C4-2B (cell line): ENCODE measurements at regions not wholly inside any gene's neighbourhood (a gene's known extent, or its start where the extent isn't known, plus 50 kb on each side); places are given as distances from the start of the nearest gene placed in this dataset.

Experiments used
- H3K27ac ChIP-seq: fragments of 450-650 bp; 2 replicates; pipeline ENCODE4 v1.5.1; 2017
- CTCF ChIP-seq: fragments of 450-650 bp; conservative IDR thresholded peaks from 2 replicates; pipeline ENCODE4 v1.5.1; 2017; ENCODE audit warnings: mild to moderate bottlenecking
- ZFX ChIP-seq: fragments of 450-650 bp; IDR thresholded peaks from 2 replicates; pipeline ENCODE4 v1.6.1; 2017

GRCh38 chr1:219083631-219084030 is 90.0 kb upstream of the LYPLAL1 start:
- TF ChIP-seq ZFX (no peak), CTCF (no peak)

DNA sequence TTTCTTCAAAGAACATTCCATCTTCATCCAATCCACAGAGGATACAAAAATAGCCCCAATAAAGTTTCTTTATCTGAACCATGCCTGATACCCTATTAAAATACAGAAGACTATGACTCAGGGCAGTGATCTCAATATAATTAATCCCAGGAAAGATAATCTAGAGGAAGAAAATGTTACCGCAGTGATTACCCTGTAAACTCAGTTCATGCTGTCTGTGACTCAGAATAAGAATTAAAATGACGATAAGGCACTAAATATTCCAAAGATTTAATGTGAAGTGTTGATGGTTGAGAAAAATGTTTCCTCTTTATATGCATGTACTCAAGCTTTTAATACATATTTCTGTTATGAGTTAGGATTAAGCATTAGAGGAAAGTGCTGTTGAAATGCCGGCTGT is 88.6 kb upstream of the LYPLAL1 start:
- no peak overlapping the region for H3K27ac ChIP-seq
- TF ChIP-seq ZFX: no peak
- no peak for TF ChIP-seq CTCF

More at GRCh38 chr1:219083631-219084030, 90.0 kb upstream of the LYPLAL1 start:
- no peak overlapping the region for H3K27ac ChIP-seq

GRCh38 chr1:219085988-219086387 is 87.7 kb upstream of the LYPLAL1 start:
- H3K27ac ChIP-seq: no peak overlapping the region
- TF ChIP-seq CTCF: no peak
- no peak for TF ChIP-seq ZFX

GRCh38 chr1:219086956-219087469 is 86.7 kb upstream of the LYPLAL1 start:
- no peak overlapping the region for H3K27ac ChIP-seq
- TF ChIP-seq ZFX (no peak), CTCF (no peak)

DNA sequence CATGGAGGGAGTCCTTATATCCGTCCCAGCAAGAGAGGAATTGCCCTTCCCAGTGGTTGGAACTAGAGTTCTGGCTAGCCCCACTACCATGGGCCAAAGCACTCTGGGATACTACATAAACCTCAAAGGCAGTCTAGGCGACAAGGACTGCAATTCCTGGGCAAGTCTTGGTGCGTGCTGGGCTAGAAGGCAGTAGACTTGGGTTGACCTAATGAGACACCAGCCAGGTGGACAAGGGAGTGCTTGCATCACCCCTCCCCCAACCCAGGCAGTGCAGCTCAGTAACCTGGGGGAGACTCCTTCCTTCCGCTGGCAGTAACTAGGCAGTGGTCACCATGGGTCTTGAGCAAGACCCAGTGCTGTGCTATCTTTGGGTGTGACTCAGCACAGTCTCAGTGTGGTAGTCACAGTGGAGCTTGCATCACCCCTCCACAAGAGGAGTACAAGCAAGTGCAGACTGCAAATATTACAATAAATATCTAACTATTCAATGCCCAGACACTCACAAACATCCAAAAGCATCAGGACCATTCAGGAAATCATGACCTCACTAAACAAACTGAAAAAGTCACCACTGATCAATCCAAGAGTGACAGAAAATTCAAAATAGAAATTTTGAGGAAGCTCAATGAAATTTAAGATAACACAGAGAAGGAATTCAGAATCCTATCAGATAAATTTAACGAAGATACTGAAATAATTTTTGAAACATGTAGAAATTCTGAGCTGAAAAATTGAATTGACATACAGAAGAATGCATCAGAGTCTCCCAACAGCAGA is 84.7 kb upstream of the LYPLAL1 start:
- no peak for TF ChIP-seq ZFX
- no peak for TF ChIP-seq CTCF
- no peak overlapping the region for H3K27ac ChIP-seq

GRCh38 chr1:219090607-219091006 is 83.1 kb upstream of the LYPLAL1 start:
- H3K27ac ChIP-seq: no peak overlapping the region
- TF ChIP-seq CTCF (no peak), ZFX (no peak)

GRCh38 chr1:219092206-219092605 is 81.5 kb upstream of the LYPLAL1 start:
- no peak for TF ChIP-seq CTCF
- TF ChIP-seq ZFX: no peak
- no peak overlapping the region for H3K27ac ChIP-seq
